ENCODE measurements at regions not wholly inside any gene's neighbourhood (a gene's known extent, or its start where the extent isn't known, plus 50 kb on each side); places are given as distances from the start of the nearest gene placed in this dataset.

GRCh38 chr1:67561704-67562113, 123.3 kb upstream of the GADD45A start:
- Histone ChIP-seq H2AFZ (ENCODE audit: low read length, unreplicated experiment) (peak overlapping the region; percentile 27), H3K4me1 (ENCODE audit: control insufficient read depth, insufficient read depth, low read length, unreplicated experiment) (peaks cover 17% of the 10 kb centered on the region), H3K79me2 (ENCODE audit: control insufficient read depth, insufficient read depth, low read length, unreplicated experiment) (no peaks in the 10 kb centered on the region), H3K36me3 (ENCODE audit: insufficient read depth, low read length) (no peaks in the 10 kb centered on the region), H3K27ac (ENCODE audit: low read depth, low read length) (no peak overlapping the region), H3K4me3 (ENCODE audit: low read depth, low read length) (no peak overlapping the region), H3K27me3 (ENCODE audit: insufficient read depth, low read length) (no peaks in the 10 kb centered on the region)

- Histone ChIP-seq H2AFZ (ENCODE audit: low read length, unreplicated experiment) (no peak overlapping the region), H3K79me2 (ENCODE audit: control insufficient read depth, insufficient read depth, low read length, unreplicated experiment) (no peaks in the 10 kb centered on the region), H3K27me3 (ENCODE audit: insufficient read depth, low read length) (no peaks in the 10 kb centered on the region), H3K4me3 (ENCODE audit: low read depth, low read length) (no peak overlapping the region), H3K4me1 (ENCODE audit: control insufficient read depth, insufficient read depth, low read length, unreplicated experiment) (peaks cover 16% of the 10 kb centered on the region), H3K27ac (ENCODE audit: low read depth, low read length) (no peak overlapping the region), H3K36me3 (ENCODE audit: insufficient read depth, low read length) (no peaks in the 10 kb centered on the region)
Observed at GRCh38 chr1:67563684-67564083, 121.3 kb upstream of the GADD45A start.

GRCh38 chr1:67564193-67564592, 120.8 kb upstream of the GADD45A start:
- Histone ChIP-seq H3K4me3 (ENCODE audit: low read depth, low read length) (no peak overlapping the region), H2AFZ (ENCODE audit: low read length, unreplicated experiment) (no peak overlapping the region), H3K36me3 (ENCODE audit: insufficient read depth, low read length) (no peaks in the 10 kb centered on the region), H3K4me1 (ENCODE audit: control insufficient read depth, insufficient read depth, low read length, unreplicated experiment) (peaks cover 12% of the 10 kb centered on the region), H3K79me2 (ENCODE audit: control insufficient read depth, insufficient read depth, low read length, unreplicated experiment) (no peaks in the 10 kb centered on the region), H3K27me3 (ENCODE audit: insufficient read depth, low read length) (no peaks in the 10 kb centered on the region), H3K27ac (ENCODE audit: low read depth, low read length) (no peak overlapping the region)

- Histone ChIP-seq H3K36me3 (ENCODE audit: insufficient read depth, low read length) (no peaks in the 10 kb centered on the region), H2AFZ (ENCODE audit: low read length, unreplicated experiment) (no peak overlapping the region), H3K79me2 (ENCODE audit: control insufficient read depth, insufficient read depth, low read length, unreplicated experiment) (no peaks in the 10 kb centered on the region), H3K4me1 (ENCODE audit: control insufficient read depth, insufficient read depth, low read length, unreplicated experiment) (peaks cover 22% of the 10 kb centered on the region), H3K4me3 (ENCODE audit: low read depth, low read length) (no peak overlapping the region), H3K27me3 (ENCODE audit: insufficient read depth, low read length) (no peaks in the 10 kb centered on the region), H3K27ac (ENCODE audit: low read depth, low read length) (no peak overlapping the region)
Observed at GRCh38 chr1:67566803-67567377, 118.1 kb upstream of the GADD45A start.

- Histone ChIP-seq H3K27me3 (ENCODE audit: insufficient read depth, low read length) (no peaks in the 10 kb centered on the region), H3K36me3 (ENCODE audit: insufficient read depth, low read length) (no peaks in the 10 kb centered on the region), H3K4me1 (ENCODE audit: control insufficient read depth, insufficient read depth, low read length, unreplicated experiment) (peaks cover 22% of the 10 kb centered on the region), H2AFZ (ENCODE audit: low read length, unreplicated experiment) (peak overlapping the region; percentile 51), H3K4me3 (ENCODE audit: low read depth, low read length) (no peak overlapping the region), H3K79me2 (ENCODE audit: control insufficient read depth, insufficient read depth, low read length, unreplicated experiment) (no peaks in the 10 kb centered on the region), H3K27ac (ENCODE audit: low read depth, low read length) (peak overlapping the region; percentile 77)
Observed at GRCh38 chr1:67570486-67571143, 114.4 kb upstream of the GADD45A start.

- no peaks in the 10 kb centered on the region for H3K36me3 ChIP-seq (ENCODE audit: insufficient read depth, low read length)
- no peak overlapping the region for H3K4me3 ChIP-seq (ENCODE audit: low read depth, low read length)
- H3K27me3 ChIP-seq (ENCODE audit: insufficient read depth, low read length) = no peaks in the 10 kb centered on the region
- H3K4me1 ChIP-seq (ENCODE audit: control insufficient read depth, insufficient read depth, low read length, unreplicated experiment) = peaks cover 30% of the 10 kb centered on the region
- no peak overlapping the region for H2AFZ ChIP-seq (ENCODE audit: low read length, unreplicated experiment)
- H3K27ac ChIP-seq (ENCODE audit: low read depth, low read length) = peak overlapping the region; percentile 77
- H3K79me2 ChIP-seq (ENCODE audit: control insufficient read depth, insufficient read depth, low read length, unreplicated experiment) = no peaks in the 10 kb centered on the region
Observed at GRCh38 chr1:67571406-67571805, 113.6 kb upstream of the GADD45A start.

- Histone ChIP-seq H3K4me3 (ENCODE audit: low read depth, low read length) (no peak overlapping the region), H2AFZ (ENCODE audit: low read length, unreplicated experiment) (no peak overlapping the region), H3K4me1 (ENCODE audit: control insufficient read depth, insufficient read depth, low read length, unreplicated experiment) (peaks cover 31% of the 10 kb centered on the region), H3K27me3 (ENCODE audit: insufficient read depth, low read length) (no peaks in the 10 kb centered on the region), H3K79me2 (ENCODE audit: control insufficient read depth, insufficient read depth, low read length, unreplicated experiment) (no peaks in the 10 kb centered on the region), H3K36me3 (ENCODE audit: insufficient read depth, low read length) (no peaks in the 10 kb centered on the region), H3K27ac (ENCODE audit: low read depth, low read length) (no peak overlapping the region)
Observed at GRCh38 chr1:67571901-67572593, 113.0 kb upstream of the GADD45A start.

- no peaks in the 10 kb centered on the region for H3K27me3 ChIP-seq (ENCODE audit: insufficient read depth, low read length)
- no peak overlapping the region for H3K27ac ChIP-seq (ENCODE audit: low read depth, low read length)
Observed at GRCh38 chr1:67572594-67573221, 112.3 kb upstream of the GADD45A start.

GRCh38 chr1:67573311-67573872, 111.6 kb upstream of the GADD45A start:
- H3K4me1 ChIP-seq (ENCODE audit: control insufficient read depth, insufficient read depth, low read length, unreplicated experiment) = peaks cover 31% of the 10 kb centered on the region
- H2AFZ ChIP-seq (ENCODE audit: low read length, unreplicated experiment) = no peak overlapping the region
- no peaks in the 10 kb centered on the region for H3K79me2 ChIP-seq (ENCODE audit: control insufficient read depth, insufficient read depth, low read length, unreplicated experiment)
- H3K4me3 ChIP-seq (ENCODE audit: low read depth, low read length) = no peak overlapping the region
- H3K27me3 ChIP-seq (ENCODE audit: insufficient read depth, low read length) = no peaks in the 10 kb centered on the region
- no peaks in the 10 kb centered on the region for H3K36me3 ChIP-seq (ENCODE audit: insufficient read depth, low read length)
- no peak overlapping the region for H3K27ac ChIP-seq (ENCODE audit: low read depth, low read length)

More at GRCh38 chr1:67572594-67573221, 112.3 kb upstream of the GADD45A start:
- no peaks in the 10 kb centered on the region for H3K79me2 ChIP-seq (ENCODE audit: control insufficient read depth, insufficient read depth, low read length, unreplicated experiment)
- H3K36me3 ChIP-seq (ENCODE audit: insufficient read depth, low read length) = no peaks in the 10 kb centered on the region
- H2AFZ ChIP-seq (ENCODE audit: low read length, unreplicated experiment) = no peak overlapping the region
- H3K4me1 ChIP-seq (ENCODE audit: control insufficient read depth, insufficient read depth, low read length, unreplicated experiment) = peaks cover 31% of the 10 kb centered on the region
- H3K4me3 ChIP-seq (ENCODE audit: low read depth, low read length) = no peak overlapping the region

GRCh38 chr1:67574221-67574620, 110.8 kb upstream of the GADD45A start:
- no peaks in the 10 kb centered on the region for H3K27me3 ChIP-seq (ENCODE audit: insufficient read depth, low read length)
- no peak overlapping the region for H2AFZ ChIP-seq (ENCODE audit: low read length, unreplicated experiment)

More at GRCh38 chr1:67574221-67574620, 110.8 kb upstream of the GADD45A start:
- H3K4me3 ChIP-seq (ENCODE audit: low read depth, low read length) = no peak overlapping the region
- H3K4me1 ChIP-seq (ENCODE audit: control insufficient read depth, insufficient read depth, low read length, unreplicated experiment) = peaks cover 31% of the 10 kb centered on the region
- no peaks in the 10 kb centered on the region for H3K79me2 ChIP-seq (ENCODE audit: control insufficient read depth, insufficient read depth, low read length, unreplicated experiment)
- H3K36me3 ChIP-seq (ENCODE audit: insufficient read depth, low read length) = no peaks in the 10 kb centered on the region
- no peak overlapping the region for H3K27ac ChIP-seq (ENCODE audit: low read depth, low read length)
